ENCODE measurements at regions not wholly inside any gene's neighbourhood (a gene's known extent, or its start where the extent isn't known, plus 50 kb on each side); places are given as distances from the start of the nearest gene placed in this dataset.
"Not testable (repeated sequence)": the region's sequence is repeated elsewhere in the genome, so short reads cannot be mapped to it uniquely, and the experiment has no call there.

DNA sequence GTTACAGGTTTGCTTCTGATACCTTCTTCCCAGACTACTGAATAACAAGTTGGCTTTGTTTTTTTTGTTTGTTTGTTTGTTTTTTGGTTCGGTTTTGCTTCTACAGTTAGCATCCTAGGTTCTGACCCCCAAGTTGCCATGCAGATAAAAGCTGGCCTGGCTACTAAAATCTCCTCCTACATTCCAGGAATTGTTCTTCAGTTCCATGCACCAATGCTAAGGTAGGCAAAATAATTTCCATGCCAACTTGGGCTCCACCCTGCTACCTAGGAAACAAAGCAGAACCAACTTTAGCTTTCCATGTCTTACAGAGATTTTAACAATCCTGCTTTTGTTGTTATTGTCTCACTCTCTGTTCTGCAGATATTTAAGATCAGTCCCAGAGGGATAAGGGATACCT lies 495.5 kb upstream of the SOX9 start:
- no peak for DNase-seq (ENCODE audit: insufficient read length, low spot score)
- FAIRE-seq: peak; percentile 40

- DNase-seq (ENCODE audit: insufficient read length, low spot score): no peak
- FAIRE-seq: no peak
Measured at GRCh38 chr17:71628306-71628705, 492.5 kb upstream of the SOX9 start.

- peak; percentile 7 for DNase-seq (ENCODE audit: insufficient read length, low spot score)
- peak; percentile 59 for FAIRE-seq
Measured at GRCh38 chr17:71631483-71631882, 489.3 kb upstream of the SOX9 start.

GRCh38 chr17:71632328-71632727 lies 488.5 kb upstream of the SOX9 start:
- no peak for DNase-seq (ENCODE audit: insufficient read length, low spot score)
- no peak for FAIRE-seq

- FAIRE-seq (peak; percentile 97), DNase-seq (ENCODE audit: insufficient read length, low spot score) (peak; percentile 19)
Measured at GRCh38 chr17:71633391-71633849, 487.4 kb upstream of the SOX9 start.

GRCh38 chr17:71634376-71634775 lies 486.4 kb upstream of the SOX9 start:
- FAIRE-seq (no peak), DNase-seq (ENCODE audit: insufficient read length, low spot score) (no peak)

DNA sequence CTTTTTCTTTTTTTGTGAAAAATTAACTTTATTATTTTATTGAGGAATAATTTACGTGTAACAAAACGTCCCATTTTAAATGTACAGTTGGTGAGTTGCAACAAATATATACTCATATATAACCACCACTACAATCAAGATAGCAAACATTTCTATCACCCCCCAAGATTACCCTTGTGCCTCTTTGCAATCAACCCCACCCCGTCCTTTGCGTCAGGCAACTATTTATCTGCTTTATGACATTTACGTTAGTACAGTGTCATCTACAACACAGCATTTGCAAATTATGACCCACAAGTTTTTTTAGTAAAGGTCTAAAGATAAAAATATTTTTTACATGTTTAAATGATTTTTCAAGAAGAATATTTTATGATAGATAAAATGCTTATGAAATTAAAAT lies 485.6 kb upstream of the SOX9 start:
- FAIRE-seq (no peak), DNase-seq (ENCODE audit: insufficient read length, low spot score) (no peak)

- DNase-seq (ENCODE audit: insufficient read length, low spot score): no peak
- no peak for FAIRE-seq
Measured at GRCh38 chr17:71636644-71637043, 484.2 kb upstream of the SOX9 start.

DNA sequence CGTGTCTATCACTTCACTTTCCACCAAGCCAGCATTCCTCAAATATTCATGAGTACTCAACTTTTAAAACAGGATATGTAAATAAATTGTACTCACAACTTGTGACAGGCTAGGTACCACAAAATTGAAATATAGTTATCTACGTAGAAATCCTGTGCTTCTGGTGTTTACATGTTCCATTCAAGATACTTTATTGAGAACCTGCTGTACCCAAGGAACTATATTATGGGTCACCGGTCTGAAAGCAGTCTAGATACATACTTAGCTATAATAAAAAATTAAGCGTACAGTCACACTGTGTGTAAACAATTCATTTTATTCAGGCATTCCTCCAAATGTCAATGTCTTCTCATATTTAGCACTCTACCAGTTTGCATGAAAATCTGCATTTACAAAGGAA lies 482.2 kb upstream of the SOX9 start:
- DNase-seq (ENCODE audit: insufficient read length, low spot score): no peak
- FAIRE-seq: no peak

GRCh38 chr17:71639865-71640264 lies 481.0 kb upstream of the SOX9 start:
- DNase-seq (ENCODE audit: insufficient read length, low spot score): no peak
- no peak for FAIRE-seq

DNA sequence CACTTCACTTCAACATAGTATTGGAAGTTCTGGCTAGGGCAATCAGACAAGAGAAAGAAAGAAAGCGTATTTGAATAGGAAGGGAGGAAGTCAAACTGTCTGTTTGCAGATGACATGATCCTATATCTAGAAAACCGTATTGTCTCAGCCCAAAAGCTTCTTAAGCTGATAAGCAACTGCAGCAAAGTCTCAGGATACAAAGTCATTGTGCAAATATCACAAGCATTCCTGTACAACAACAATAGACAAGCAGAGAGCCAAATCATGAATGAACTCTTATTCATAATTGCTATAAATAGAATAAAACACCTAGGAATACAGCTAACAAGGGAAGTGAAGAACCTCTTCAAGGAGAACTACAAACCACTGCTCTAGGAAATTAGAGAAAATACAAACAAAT lies 473.9 kb upstream of the SOX9 start:
- not testable (repeated sequence) for DNase-seq (ENCODE audit: insufficient read length, low spot score); FAIRE-seq

DNA sequence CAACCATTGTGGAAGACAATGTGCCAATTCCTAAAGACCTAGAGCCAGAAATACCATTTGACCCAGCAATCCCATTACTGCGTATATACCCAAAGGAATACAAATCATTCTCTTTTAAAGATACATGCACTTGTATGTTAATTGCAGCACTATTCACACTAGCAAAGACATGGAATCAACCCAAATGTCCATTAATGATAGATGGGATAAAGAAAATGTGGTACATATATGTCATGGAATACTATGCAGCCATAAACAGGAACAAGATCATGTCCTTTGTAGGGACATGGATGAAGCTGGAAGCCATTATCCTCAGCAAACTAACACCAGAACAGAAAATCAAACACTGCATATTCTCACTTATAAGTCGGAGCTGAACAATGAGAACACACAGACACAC lies 472.5 kb upstream of the SOX9 start:
- FAIRE-seq; DNase-seq (ENCODE audit: insufficient read length, low spot score): not testable (repeated sequence)

GRCh38 chr17:71649941-71650350 lies 470.9 kb upstream of the SOX9 start:
- FAIRE-seq (no peak), DNase-seq (ENCODE audit: insufficient read length, low spot score) (no peak)

DNA sequence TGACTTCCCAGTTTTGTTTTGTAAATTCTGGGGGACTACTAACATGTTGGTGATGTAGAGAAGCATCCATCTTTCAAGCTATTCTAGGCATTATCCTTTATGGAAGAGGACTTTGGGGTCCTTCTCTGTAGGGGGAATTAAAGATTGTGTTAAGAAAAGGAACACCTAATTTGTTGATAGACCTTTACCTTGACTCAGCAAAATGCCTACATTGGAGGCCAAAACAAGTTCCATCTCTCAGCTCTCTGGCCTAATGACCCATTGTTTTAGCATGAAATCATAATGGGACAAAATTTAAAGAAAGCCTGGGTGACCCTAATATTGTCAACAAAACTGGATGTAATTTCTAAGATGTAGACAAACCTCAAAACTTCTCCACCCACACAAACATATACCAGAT lies 465.3 kb upstream of the SOX9 start:
- DNase-seq (ENCODE audit: insufficient read length, low spot score) (no peak), FAIRE-seq (no peak)

DNA sequence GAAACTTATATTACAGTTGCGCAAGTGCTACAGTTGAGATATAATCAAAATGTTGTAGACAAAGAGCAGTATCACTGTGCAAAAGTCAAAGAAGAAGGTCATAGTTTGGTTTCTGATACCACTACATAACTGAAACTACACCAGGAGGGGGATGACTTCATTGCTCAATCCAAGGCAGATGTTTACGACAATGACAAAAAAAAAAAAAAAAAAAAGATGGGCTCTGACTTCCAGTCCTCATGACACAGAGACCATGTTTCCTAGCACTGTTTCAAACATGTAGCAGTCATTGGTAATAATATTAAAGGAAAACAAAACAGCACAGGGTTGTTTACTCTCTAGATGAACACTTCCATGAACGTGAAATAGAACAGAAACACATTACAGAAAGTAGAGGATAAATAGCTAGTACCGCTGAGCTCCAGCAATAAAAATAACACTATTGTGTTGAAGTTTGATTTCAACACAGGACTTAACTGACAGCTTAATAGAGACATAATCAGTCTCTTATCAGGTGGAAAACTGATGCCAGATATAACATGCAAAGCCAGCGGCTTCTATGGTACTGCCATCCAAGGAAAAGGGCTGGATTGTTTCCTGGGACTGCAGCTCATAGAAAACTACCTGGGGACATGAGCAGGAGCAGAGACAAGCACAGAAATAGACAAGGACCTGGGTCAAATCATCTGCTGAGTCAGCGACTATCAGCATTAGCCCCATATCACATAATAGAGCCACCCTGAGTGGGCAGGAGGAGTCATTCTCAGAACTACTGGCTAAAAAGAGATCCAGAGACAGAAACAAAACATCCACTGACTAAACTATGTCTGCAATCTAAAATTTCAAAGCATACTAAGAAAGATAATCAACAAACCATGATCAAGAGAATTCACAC lies 463.6 kb upstream of the SOX9 start:
- FAIRE-seq (no peak), DNase-seq (ENCODE audit: insufficient read length, low spot score) (no peak)

GRCh38 chr17:71658996-71659395 lies 461.8 kb upstream of the SOX9 start:
- FAIRE-seq (no peak), DNase-seq (ENCODE audit: insufficient read length, low spot score) (no peak)

DNA sequence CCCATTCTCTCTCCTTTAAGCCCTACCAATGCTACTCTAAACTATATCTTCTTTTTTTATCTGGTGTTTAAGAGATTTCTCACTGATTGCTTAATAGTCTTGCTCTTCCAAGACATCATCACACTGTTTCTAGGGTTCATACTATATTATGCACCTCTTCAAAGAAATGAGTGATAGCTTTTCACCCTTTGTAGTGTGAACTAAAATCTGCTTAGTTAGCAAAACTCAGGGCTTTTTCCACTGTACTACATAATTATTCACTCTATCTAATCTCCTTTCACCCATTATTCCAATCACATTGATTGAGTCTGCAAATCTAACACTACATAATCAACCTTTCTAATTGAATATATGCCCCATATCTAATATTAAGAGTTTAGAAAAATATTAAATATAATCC lies 456.0 kb upstream of the SOX9 start:
- no peak for DNase-seq (ENCODE audit: insufficient read length, low spot score)
- FAIRE-seq: no peak

DNA sequence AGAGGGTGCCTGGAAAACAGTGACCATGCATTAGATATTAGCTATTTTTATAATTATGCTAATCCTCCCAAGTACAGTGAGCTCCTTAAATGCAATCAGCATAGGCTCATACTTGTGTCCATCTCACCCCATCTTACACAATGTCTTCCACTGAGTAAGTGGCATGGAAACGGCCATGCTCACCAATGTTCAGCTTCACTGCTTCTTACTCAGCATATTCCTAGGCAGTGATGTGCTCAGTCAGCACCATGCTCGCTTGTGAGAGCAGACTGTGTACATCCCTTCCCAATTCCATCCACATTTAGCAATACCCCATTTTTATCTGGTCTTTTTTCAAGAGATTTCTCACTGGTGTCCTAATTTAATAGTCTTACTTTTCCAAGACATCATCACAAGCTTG lies 454.8 kb upstream of the SOX9 start:
- DNase-seq (ENCODE audit: insufficient read length, low spot score) (no peak), FAIRE-seq (no peak)

GRCh38 chr17:71667661-71668060 lies 453.2 kb upstream of the SOX9 start:
- FAIRE-seq (no peak), DNase-seq (ENCODE audit: insufficient read length, low spot score) (no peak)

DNA sequence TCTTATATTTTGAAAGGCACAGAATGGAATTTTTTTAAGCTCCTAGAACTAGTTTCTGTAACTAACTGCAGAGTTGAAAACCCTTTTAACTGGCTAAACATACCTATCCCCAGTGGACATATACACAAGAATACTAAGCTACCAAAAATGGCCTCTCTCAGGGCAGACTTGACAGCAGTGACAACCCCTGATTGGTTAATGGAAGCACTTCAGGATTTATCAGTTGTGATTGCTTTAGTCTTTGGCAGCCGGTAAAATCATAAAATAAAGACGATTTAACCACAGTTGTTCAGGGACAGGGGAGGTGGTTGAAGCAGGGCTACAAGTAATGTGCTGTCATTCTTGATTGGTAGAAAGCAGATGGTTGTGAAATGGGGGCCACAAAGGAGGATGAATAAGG lies 452.0 kb upstream of the SOX9 start:
- no peak for DNase-seq (ENCODE audit: insufficient read length, low spot score)
- no peak for FAIRE-seq

- no peak for DNase-seq (ENCODE audit: insufficient read length, low spot score)
- FAIRE-seq: no peak
Measured at GRCh38 chr17:71677439-71677838, 443.4 kb upstream of the SOX9 start.

DNA sequence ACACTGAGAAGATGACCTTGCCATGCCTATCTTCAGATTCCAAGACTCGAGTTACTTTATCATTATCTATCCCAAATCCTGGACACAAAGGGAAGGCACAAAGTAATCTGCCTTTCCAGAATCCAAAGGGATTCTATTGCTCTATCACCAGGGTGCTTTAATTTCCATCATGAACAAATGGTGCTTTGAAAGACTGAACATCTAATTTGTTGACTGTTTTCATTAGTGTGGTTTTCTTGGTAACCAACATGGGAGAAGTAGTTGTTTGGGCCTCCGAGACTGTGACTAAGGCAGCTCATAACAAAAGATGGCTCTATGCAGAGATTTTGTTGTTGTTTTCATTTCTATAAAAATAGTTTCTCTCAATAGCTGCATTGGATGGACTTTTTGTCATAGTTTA lies 441.0 kb upstream of the SOX9 start:
- DNase-seq (ENCODE audit: insufficient read length, low spot score): no peak
- FAIRE-seq: no peak
